Stimulated activated naive CD8-positive, alpha-beta T cell treated with anti-CD3 and anti-CD28 coated beads, Interleukin-15, Interleukin-2, amounts not matched to agents 100 U/mL and 50 U/mL, for 24 hours (primary cell): ENCODE measurements at regions not wholly inside any gene's neighbourhood (a gene's known extent, or its start where the extent isn't known, plus 50 kb on each side); places are given as distances from the start of the nearest gene placed in this dataset.
"Not testable (repeated sequence)": the region's sequence is repeated elsewhere in the genome, so short reads cannot be mapped to it uniquely, and the experiment has no call there.

Experiments used
- ATAC-seq: fragments of 150-1000 bp; cut with Tn5 transposase; one replicate; pipeline ENCODE4 v1.10.0; 2021
- DNase-seq: peaks from one replicate; pipeline ENCODE4 v3.0.0; 2021

- DNase-seq, ATAC-seq: not testable (repeated sequence)
Measured at GRCh38 chrX:134045372-134045771, 60.0 kb upstream of the GPC3 start.

GRCh38 chrX:134067107-134067506, 81.7 kb upstream of the GPC3 start:
- not testable (repeated sequence) for ATAC-seq, DNase-seq

- not testable (repeated sequence) for ATAC-seq
Measured at GRCh38 chrX:134071899-134072298, 86.5 kb upstream of the GPC3 start.

GRCh38 chrX:134073341-134073740, 87.9 kb upstream of the GPC3 start:
- DNase-seq: no peak
- no peak for ATAC-seq

More at GRCh38 chrX:134071899-134072298, 86.5 kb upstream of the GPC3 start:
- DNase-seq: not testable (repeated sequence)

- ATAC-seq: no peak
- DNase-seq: no peak
Measured at GRCh38 chrX:134074151-134074550, 88.8 kb upstream of the GPC3 start.

GRCh38 chrX:134075894-134076718, 90.7 kb upstream of the GPC3 start:
- ATAC-seq: no peak
- no peak for DNase-seq

- DNase-seq (no peak), ATAC-seq (no peak)
Measured at GRCh38 chrX:134095366-134095765, 110.0 kb upstream of the GPC3 start.

- no peak for ATAC-seq
Measured at GRCh38 chrX:134101636-134102035, 116.2 kb upstream of the GPC3 start.

GRCh38 chrX:134115270-134115669, 121.7 kb upstream of the CCDC160 start:
- DNase-seq (no peak), ATAC-seq (no peak)

More at GRCh38 chrX:134101636-134102035, 116.2 kb upstream of the GPC3 start:
- no peak for DNase-seq

GRCh38 chrX:134137341-134137740, 99.6 kb upstream of the CCDC160 start:
- no peak for ATAC-seq
- DNase-seq: no peak

GRCh38 chrX:134139090-134139489, 97.9 kb upstream of the CCDC160 start:
- no peak for DNase-seq
- ATAC-seq: no peak

- ATAC-seq (no peak), DNase-seq (no peak)
Measured at GRCh38 chrX:134144231-134144630, 92.8 kb upstream of the CCDC160 start.

GRCh38 chrX:134146493-134146892, 90.5 kb upstream of the CCDC160 start:
- no peak for ATAC-seq
- no peak for DNase-seq

GRCh38 chrX:134148172-134148692, 88.8 kb upstream of the CCDC160 start:
- no peak for DNase-seq
- ATAC-seq: no peak

- DNase-seq: peak; percentile 16
- ATAC-seq: peak; percentile 89
Measured at GRCh38 chrX:134158821-134159512, 78.0 kb upstream of the CCDC160 start.

- DNase-seq: no peak
- ATAC-seq: no peak
Measured at GRCh38 chrX:134161162-134161561, 75.8 kb upstream of the CCDC160 start.

GRCh38 chrX:134162032-134162431, 75.0 kb upstream of the CCDC160 start:
- DNase-seq (no peak), ATAC-seq (no peak)

- DNase-seq (no peak), ATAC-seq (no peak)
Measured at GRCh38 chrX:134163836-134164235, 73.1 kb upstream of the CCDC160 start.

- DNase-seq (no peak), ATAC-seq (no peak)
Measured at GRCh38 chrX:134167591-134168203, 69.3 kb upstream of the CCDC160 start.

- peak; percentile 58 for DNase-seq
- ATAC-seq: peak; percentile 73
Measured at GRCh38 chrX:134171661-134172587, 65.1 kb upstream of the CCDC160 start.

GRCh38 chrX:134172588-134173259, 64.3 kb upstream of the CCDC160 start:
- peak; percentile 49 for DNase-seq
- peak; percentile 47 for ATAC-seq
